ENCODE measurements at regions not wholly inside any gene's neighbourhood (a gene's known extent, or its start where the extent isn't known, plus 50 kb on each side); places are given as distances from the start of the nearest gene placed in this dataset.

DNA sequence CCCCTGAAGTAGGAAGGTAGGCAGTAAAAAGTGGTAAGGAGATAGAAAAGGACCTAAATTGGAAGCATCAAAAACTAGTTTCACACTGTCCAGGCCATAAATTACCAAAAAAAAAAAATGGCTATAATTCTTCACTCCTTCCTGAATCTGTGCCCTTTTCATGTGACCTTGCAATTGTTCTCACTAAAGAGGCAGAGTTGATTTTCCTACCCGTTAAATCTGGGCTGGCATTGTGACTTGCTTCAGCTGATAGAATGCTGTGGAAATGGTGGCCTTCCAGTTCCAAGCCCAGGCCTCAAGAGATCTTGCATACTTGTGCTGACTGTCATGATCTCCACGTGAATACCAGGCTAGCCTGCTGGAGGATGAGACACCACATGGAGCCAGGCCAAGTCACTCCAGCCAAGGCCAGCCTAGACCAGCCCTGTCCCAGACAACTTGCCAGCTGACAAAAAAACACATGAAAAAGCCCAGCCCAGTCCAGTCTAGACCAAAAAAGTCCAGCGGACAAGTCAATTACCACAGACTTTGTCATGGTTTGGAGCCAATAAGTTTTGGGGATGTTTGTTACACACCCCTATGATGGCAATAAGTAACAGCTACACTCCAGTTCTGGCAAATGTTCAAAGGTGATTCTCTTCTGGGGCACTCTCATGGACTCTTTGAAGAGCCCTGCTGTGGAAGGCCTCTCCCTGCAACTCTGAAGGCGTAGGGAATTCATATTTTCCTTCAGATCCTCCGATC lies 51.4 kb upstream of the NUP50 start:
- H3K36me3 ChIP-seq (ENCODE audit: control insufficient read depth, insufficient read depth, low read length), result no peaks in the 10 kb centered on the region
- no peak overlapping the region for H3K9ac ChIP-seq (ENCODE audit: low read length)
- no peak overlapping the region for H3K27ac ChIP-seq (ENCODE audit: low read depth, low read length)
- no peaks in the 10 kb centered on the region for H3K9me3 ChIP-seq (ENCODE audit: control insufficient read depth, insufficient read depth, low read depth, low read length)
- no peak overlapping the region for H3K4me3 ChIP-seq (ENCODE audit: low read depth, low read length)
- H3K27me3 ChIP-seq (ENCODE audit: control insufficient read depth, insufficient read depth, low read length), result no peaks in the 10 kb centered on the region
- H3K4me1 ChIP-seq (ENCODE audit: control insufficient read depth, insufficient read depth, low read length), result no peaks in the 10 kb centered on the region
